MM.1S (cell line): ENCODE measurements at regions not wholly inside any gene's neighbourhood (a gene's known extent, or its start where the extent isn't known, plus 50 kb on each side); places are given as distances from the start of the nearest gene placed in this dataset.

ENCODE experiments used
- CTCF ChIP-seq: fragments of 300-600 bp; sonication (generic); IDR thresholded peaks from 2 replicates; pipeline ENCODE4 v1.5.1; 2016; ENCODE audit warnings: antibody characterized with exemption, low read length, mixed read lengths
- EZH2 ChIP-seq: fragments of 300-600 bp; sonication (generic); optimal IDR thresholded peaks from 2 replicates; pipeline ENCODE3; 2017; ENCODE audit warnings: low read depth, mild to moderate bottlenecking, antibody characterized with exemption, low read length, mixed read lengths
- EZH2phosphoT487 ChIP-seq: fragments of 300-600 bp; sonication (generic); IDR thresholded peaks from 2 replicates; pipeline ENCODE4 v1.6.1; 2018; ENCODE audit warnings: antibody characterized with exemption, low read length

GRCh38 chr14:106414464-106414863, 888.1 kb downstream of the TMEM121 start:
- no peak for TF ChIP-seq CTCF
- TF ChIP-seq EZH2: no peak
- no peak for TF ChIP-seq EZH2phosphoT487
